ENCODE measurements at regions not wholly inside any gene's neighbourhood (a gene's known extent, or its start where the extent isn't known, plus 50 kb on each side); places are given as distances from the start of the nearest gene placed in this dataset.

GRCh38 chr12:108046135-108046534 is 83.0 kb upstream of the WSCD2 start:
- ChIA-PET CTCF (interaction anchor here (0.7 kb wide), 1 partner anchor 34 kb away, joined by 4 read pairs; no protein-coding TSS in a partner anchor), POLR2A (ENCODE audit: unreplicated experiment) (no interaction called here)
- dilution Hi-C loops (cut with HindIII; ENCODE audit: low sequenced_read_pairs, unreplicated experiment) (no loop called here), in situ Hi-C loops (cut with MboI; ENCODE audit: low sequenced_read_pairs) (no loop called here), intact Hi-C loops (cut with micrococcal nuclease) (no loop called here)
- no peak overlapping the region for H4K5ac ChIP-seq (ENCODE audit: low read depth, low read length)
- 60% methylated on average over 4 of the region's 10 CpGs; no CpG with 5 or more reads in 1 of the 2 experiments for WGBS, 2 experiments (ENCODE audit: extremely low coverage in 2 of 2, insufficient read length in 1 of 2)
- no peak overlapping the region for H3K18ac ChIP-seq (ENCODE audit: low read depth, low read length)
- no peaks in the 10 kb centered on the region for H3K4me1 ChIP-seq (ENCODE audit: control insufficient read depth, insufficient read depth, low read length)
- H3K4me2 ChIP-seq (ENCODE audit: low read depth, low read length) = no peak overlapping the region
- H3K27me3 ChIP-seq (ENCODE audit: control insufficient read depth, insufficient read depth, low read length) = no peaks in the 10 kb centered on the region
- DNase-seq (no peak), ATAC-seq (ENCODE audit: low read depth) (no peak)
- H3K56ac ChIP-seq (ENCODE audit: extremely low read depth, insufficient read depth, low read length) = no peak overlapping the region
- H3K14ac ChIP-seq (replicated peaks; ENCODE audit: low read depth, low read length) = no peak overlapping the region
- H3K27ac ChIP-seq (ENCODE audit: insufficient read depth, low read length) = no peak overlapping the region
- no peak overlapping the region for H2BK5ac ChIP-seq (ENCODE audit: low read depth, low read length, poor library complexity, severe bottlenecking)
- H4K8ac ChIP-seq (ENCODE audit: low read depth in 2 of 2, low read length in 2 of 2) = no peak overlapping the region
- H3K9me1 ChIP-seq (ENCODE audit: insufficient read depth, low read length) = no peaks in the 10 kb centered on the region
- H2BK15ac ChIP-seq (ENCODE audit: low read depth, low read length) = no peak overlapping the region
- no peak overlapping the region for H2BK20ac ChIP-seq (ENCODE audit: low read depth, low read length)
- no peaks in the 10 kb centered on the region for H3K36me3 ChIP-seq (ENCODE audit: control insufficient read depth, insufficient read depth, low read length)
- no peak overlapping the region for H2AK5ac ChIP-seq (ENCODE audit: low read depth, low read length)
- no peak overlapping the region for H3K4ac ChIP-seq (ENCODE audit: low read depth, low read length)
- no peak overlapping the region for H3K9ac ChIP-seq (ENCODE audit: low read depth, low read length)
- H3K4me3 ChIP-seq (ENCODE audit: insufficient read depth, low read depth, low read length) = no peak overlapping the region
- TF ChIP-seq, protein P1, sequence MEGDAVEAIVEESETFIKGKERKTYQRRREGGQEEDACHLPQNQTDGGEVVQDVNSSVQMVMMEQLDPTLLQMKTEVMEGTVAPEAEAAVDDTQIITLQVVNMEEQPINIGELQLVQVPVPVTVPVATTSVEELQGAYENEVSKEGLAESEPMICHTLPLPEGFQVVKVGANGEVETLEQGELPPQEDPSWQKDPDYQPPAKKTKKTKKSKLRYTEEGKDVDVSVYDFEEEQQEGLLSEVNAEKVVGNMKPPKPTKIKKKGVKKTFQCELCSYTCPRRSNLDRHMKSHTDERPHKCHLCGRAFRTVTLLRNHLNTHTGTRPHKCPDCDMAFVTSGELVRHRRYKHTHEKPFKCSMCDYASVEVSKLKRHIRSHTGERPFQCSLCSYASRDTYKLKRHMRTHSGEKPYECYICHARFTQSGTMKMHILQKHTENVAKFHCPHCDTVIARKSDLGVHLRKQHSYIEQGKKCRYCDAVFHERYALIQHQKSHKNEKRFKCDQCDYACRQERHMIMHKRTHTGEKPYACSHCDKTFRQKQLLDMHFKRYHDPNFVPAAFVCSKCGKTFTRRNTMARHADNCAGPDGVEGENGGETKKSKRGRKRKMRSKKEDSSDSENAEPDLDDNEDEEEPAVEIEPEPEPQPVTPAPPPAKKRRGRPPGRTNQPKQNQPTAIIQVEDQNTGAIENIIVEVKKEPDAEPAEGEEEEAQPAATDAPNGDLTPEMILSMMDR (conservative IDR thresholded peaks at IDR 0.05; ENCODE audit: low read depth, low read length) = no peak
- no peak for TF ChIP-seq RFX5 (IDR thresholded peaks at IDR 0.05; ENCODE audit: low read depth, low read length)
- no peak for TF ChIP-seq CEBPB (IDR thresholded peaks at IDR 0.05; ENCODE audit: low read depth, low read length)
- TF ChIP-seq MAFK (IDR thresholded peaks at IDR 0.05; ENCODE audit: low read depth, low read length) = no peak
- no peak for TF ChIP-seq RCOR1 (IDR thresholded peaks at IDR 0.05; ENCODE audit: insufficient replicate concordance, low read length)
- no peak for TF ChIP-seq ELK1 (IDR thresholded peaks at IDR 0.05; ENCODE audit: borderline replicate concordance, low read depth, low read length)
- TF ChIP-seq SMC3 (IDR thresholded peaks at IDR 0.05; ENCODE audit: low read depth, low read length) = no peak
- H4K91ac ChIP-seq (ENCODE audit: insufficient read depth, low read depth, low read length) = no peak overlapping the region
- H3K79me1 ChIP-seq (ENCODE audit: low read depth in 1 of 2, low read length in 2 of 2) = no peaks in the 10 kb centered on the region
- H2AK9ac ChIP-seq (replicated peaks; ENCODE audit: low read depth, low read length, poor library complexity) = no peak overlapping the region
- H3K9me3 ChIP-seq (ENCODE audit: control insufficient read depth, insufficient read depth, low read length) = no peaks in the 10 kb centered on the region
- H2AFZ ChIP-seq (replicated peaks; ENCODE audit: low read length, poor library complexity) = no peak overlapping the region
- BruUV-seq (replicated peaks) = no TSS peak
- no peak overlapping the region for H3K23ac ChIP-seq (ENCODE audit: low read depth, low read length)
- no peak overlapping the region for H2BK120ac ChIP-seq (ENCODE audit: low read depth, low read length)
- no peaks in the 10 kb centered on the region for H4K20me1 ChIP-seq (ENCODE audit: insufficient read depth, low read length)

All from IMR-90 (cell line).